ENCODE measurements at regions not wholly inside any gene's neighbourhood (a gene's known extent, or its start where the extent isn't known, plus 50 kb on each side); places are given as distances from the start of the nearest gene placed in this dataset.

DNA sequence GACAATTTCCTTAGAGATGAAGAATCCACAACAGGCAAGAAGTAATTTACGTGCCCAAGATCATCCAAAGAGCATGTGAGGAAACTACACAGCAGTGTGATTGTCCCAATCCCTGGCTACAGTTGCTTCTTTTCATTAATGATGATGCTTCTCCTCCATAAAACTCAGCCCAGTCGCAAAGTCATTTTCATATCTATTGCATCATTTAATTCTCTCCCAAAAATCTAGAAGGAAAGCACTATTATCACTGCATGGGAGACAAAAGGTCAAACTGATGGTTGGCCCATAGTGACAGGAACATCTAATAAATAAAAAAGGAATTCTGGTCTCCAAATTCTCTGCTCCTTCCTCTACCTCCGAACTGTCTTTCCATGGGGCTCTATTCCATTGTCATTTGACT lies 103.5 kb upstream of the SERP2 start:
- TF ChIP-seq NR2C1 (IDR thresholded peaks at IDR 0.05) (no peak), MTA3 (IDR thresholded peaks at IDR 0.05; ENCODE audit: borderline replicate concordance, low read length) (no peak), RBBP5 (conservative IDR thresholded peaks at IDR 0.05) (no peak), NRF1 (conservative IDR thresholded peaks at IDR 0.05; ENCODE audit: low read depth, low read length) (no peak), SP1 (IDR thresholded peaks at IDR 0.05; ENCODE audit: low read depth, low read length) (no peak), TAF1 (IDR thresholded peaks at IDR 0.05; ENCODE audit: borderline replicate concordance, low read depth, low read length) (no peak), NFIC (IDR thresholded peaks at IDR 0.05; ENCODE audit: low read depth, low read length) (no peak), JUND (IDR thresholded peaks at IDR 0.05; ENCODE audit: low read depth, low read length) (no peak), EP300 (IDR thresholded peaks at IDR 0.05; ENCODE audit: borderline replicate concordance in 1 of 2, control insufficient read depth in 1 of 2, low read depth in 2 of 2, low read length in 2 of 2) (no peak), BACH1 (IDR thresholded peaks at IDR 0.05; ENCODE audit: borderline replicate concordance) (no peak), POLR2AphosphoS5 (IDR thresholded peaks at IDR 0.05; ENCODE audit: low read length) (no peak)
- TF ChIP-seq, protein P1, sequence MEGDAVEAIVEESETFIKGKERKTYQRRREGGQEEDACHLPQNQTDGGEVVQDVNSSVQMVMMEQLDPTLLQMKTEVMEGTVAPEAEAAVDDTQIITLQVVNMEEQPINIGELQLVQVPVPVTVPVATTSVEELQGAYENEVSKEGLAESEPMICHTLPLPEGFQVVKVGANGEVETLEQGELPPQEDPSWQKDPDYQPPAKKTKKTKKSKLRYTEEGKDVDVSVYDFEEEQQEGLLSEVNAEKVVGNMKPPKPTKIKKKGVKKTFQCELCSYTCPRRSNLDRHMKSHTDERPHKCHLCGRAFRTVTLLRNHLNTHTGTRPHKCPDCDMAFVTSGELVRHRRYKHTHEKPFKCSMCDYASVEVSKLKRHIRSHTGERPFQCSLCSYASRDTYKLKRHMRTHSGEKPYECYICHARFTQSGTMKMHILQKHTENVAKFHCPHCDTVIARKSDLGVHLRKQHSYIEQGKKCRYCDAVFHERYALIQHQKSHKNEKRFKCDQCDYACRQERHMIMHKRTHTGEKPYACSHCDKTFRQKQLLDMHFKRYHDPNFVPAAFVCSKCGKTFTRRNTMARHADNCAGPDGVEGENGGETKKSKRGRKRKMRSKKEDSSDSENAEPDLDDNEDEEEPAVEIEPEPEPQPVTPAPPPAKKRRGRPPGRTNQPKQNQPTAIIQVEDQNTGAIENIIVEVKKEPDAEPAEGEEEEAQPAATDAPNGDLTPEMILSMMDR (IDR thresholded peaks at IDR 0.05 in 2 of 3, conservative IDR thresholded peaks at IDR 0.05 in 1 of 3; ENCODE audit: control insufficient read depth in 2 of 3, extremely low read depth in 1 of 3, insufficient read depth in 1 of 3, low read depth in 3 of 3, low read length in 3 of 3) = no peak
- TF ChIP-seq, protein P2, sequence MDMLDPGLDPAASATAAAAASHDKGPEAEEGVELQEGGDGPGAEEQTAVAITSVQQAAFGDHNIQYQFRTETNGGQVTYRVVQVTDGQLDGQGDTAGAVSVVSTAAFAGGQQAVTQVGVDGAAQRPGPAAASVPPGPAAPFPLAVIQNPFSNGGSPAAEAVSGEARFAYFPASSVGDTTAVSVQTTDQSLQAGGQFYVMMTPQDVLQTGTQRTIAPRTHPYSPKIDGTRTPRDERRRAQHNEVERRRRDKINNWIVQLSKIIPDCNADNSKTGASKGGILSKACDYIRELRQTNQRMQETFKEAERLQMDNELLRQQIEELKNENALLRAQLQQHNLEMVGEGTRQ (IDR thresholded peaks at IDR 0.05; ENCODE audit: borderline replicate concordance, low read depth, low read length) = no peak

Data from GM12878 (cell line).